ENCODE measurements at regions not wholly inside any gene's neighbourhood (a gene's known extent, or its start where the extent isn't known, plus 50 kb on each side); places are given as distances from the start of the nearest gene placed in this dataset.

GRCh38 chr15:100708916-100709315, 106.5 kb downstream of the ASB7 start:
- ATAC-seq (no peak), FAIRE-seq (no peak), DNase-seq (ENCODE audit: extremely low read depth in 1 of 4, low spot score in 3 of 4) (no peak)
- TF ChIP-seq ZBTB1 (CRISPR knock-in tag; IDR thresholded peaks at IDR 0.05; ENCODE audit: borderline replicate concordance, low read depth) (no peak), GATAD2B (IDR thresholded peaks at IDR 0.05; ENCODE audit: borderline replicate concordance) (no peak), SREBF2 (CRISPR knock-in tag; IDR thresholded peaks at IDR 0.05) (no peak), HNRNPH1 (optimal IDR thresholded peaks at IDR 0.05; ENCODE audit: low read depth, low read length) (no peak), ZNF253 (CRISPR knock-in tag; conservative IDR thresholded peaks at IDR 0.05) (no peak), LARP7 (IDR thresholded peaks at IDR 0.05) (no peak), TEAD1 (CRISPR knock-in tag; IDR thresholded peaks at IDR 0.05) (no peak), ZNF134 (CRISPR knock-in tag; conservative IDR thresholded peaks at IDR 0.05) (no peak), MEF2D (tag; conservative IDR thresholded peaks at IDR 0.05; ENCODE audit: low read depth) (no peak), HES1 (IDR thresholded peaks at IDR 0.05; ENCODE audit: low read depth) (no peak), XRCC5 (IDR thresholded peaks at IDR 0.05; ENCODE audit: low read depth, low read length) (no peak), MYNN (IDR thresholded peaks at IDR 0.05) (no peak), MYNN (CRISPR knock-in tag; IDR thresholded peaks at IDR 0.05) (no peak), MAFK (IDR thresholded peaks at IDR 0.05; ENCODE audit: low read length) (no peak), CEBPG (CRISPR knock-in tag; IDR thresholded peaks at IDR 0.05) (no peak), CEBPG (tag; conservative IDR thresholded peaks at IDR 0.05 in 1 of 2, IDR thresholded peaks at IDR 0.05 in 1 of 2) (no peak), TSC22D4 (tag; IDR thresholded peaks at IDR 0.05) (no peak)
- TF ChIP-seq, protein P1, sequence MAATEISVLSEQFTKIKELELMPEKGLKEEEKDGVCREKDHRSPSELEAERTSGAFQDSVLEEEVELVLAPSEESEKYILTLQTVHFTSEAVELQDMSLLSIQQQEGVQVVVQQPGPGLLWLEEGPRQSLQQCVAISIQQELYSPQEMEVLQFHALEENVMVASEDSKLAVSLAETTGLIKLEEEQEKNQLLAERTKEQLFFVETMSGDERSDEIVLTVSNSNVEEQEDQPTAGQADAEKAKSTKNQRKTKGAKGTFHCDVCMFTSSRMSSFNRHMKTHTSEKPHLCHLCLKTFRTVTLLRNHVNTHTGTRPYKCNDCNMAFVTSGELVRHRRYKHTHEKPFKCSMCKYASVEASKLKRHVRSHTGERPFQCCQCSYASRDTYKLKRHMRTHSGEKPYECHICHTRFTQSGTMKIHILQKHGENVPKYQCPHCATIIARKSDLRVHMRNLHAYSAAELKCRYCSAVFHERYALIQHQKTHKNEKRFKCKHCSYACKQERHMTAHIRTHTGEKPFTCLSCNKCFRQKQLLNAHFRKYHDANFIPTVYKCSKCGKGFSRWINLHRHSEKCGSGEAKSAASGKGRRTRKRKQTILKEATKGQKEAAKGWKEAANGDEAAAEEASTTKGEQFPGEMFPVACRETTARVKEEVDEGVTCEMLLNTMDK (IDR thresholded peaks at IDR 0.05; ENCODE audit: borderline replicate concordance, insufficient read depth, low read depth, low read length, poor library complexity, severe bottlenecking), result no peak
- peaks cover 4 to 31% of the 10 kb centered on the region in 2 experiments; a peak in 3 of 5 replicates for H3K27me3 ChIP-seq (ENCODE audit: control insufficient read depth in 2 of 2, insufficient read depth in 2 of 2, low read length in 2 of 2)
- no peaks in the 10 kb centered on the region for H3K9me3 ChIP-seq (replicated peaks; ENCODE audit: control insufficient read depth, insufficient read depth, low read depth, low read length)
- 0 out of 2 replicates have a peak, but pooled peaks cover 2% of the 10 kb centered on the region for H4K20me1 ChIP-seq (replicated peaks; ENCODE audit: control insufficient read depth, insufficient read depth, low read length)
- H3K9ac ChIP-seq (ENCODE audit: insufficient read depth in 1 of 2, low read depth in 2 of 2, low read length in 2 of 2), result no peak overlapping the region
- POLR2A ChIA-PET, result no interaction called here
- H3K4me3 ChIP-seq, result no peak overlapping the region
- intact Hi-C loops (cut with micrococcal nuclease) (no loop called here), in situ Hi-C loops (cut with MboI) (no loop called here)
- CTCF ChIA-PET (ENCODE audit: low intra/inter-chr PET ratio), result no interaction called here
- no peaks in the 10 kb centered on the region for H3K9me1 ChIP-seq (ENCODE audit: control insufficient read depth, insufficient read depth, low read length)
- BruUV-seq (replicated peaks), result no TSS peak
- 0% methylated on average over 3 of the region's 3 CpGs for WGBS (ENCODE audit: insufficient coverage, low coverage, missing lambda C conversion rate)
- no peak overlapping the region for H2AFZ ChIP-seq (ENCODE audit: low read depth, low read length)
- no peaks in the 10 kb centered on the region for H3K4me1 ChIP-seq (replicated peaks in 1 of 2; ENCODE audit: control insufficient read depth in 2 of 2, insufficient read depth in 2 of 2, low read length in 2 of 2)
- H3K36me3 ChIP-seq (ENCODE audit: control insufficient read depth, insufficient read depth, low read length), result no peaks in the 10 kb centered on the region
- H3K79me2 ChIP-seq (ENCODE audit: control insufficient read depth, insufficient read depth, low read length), result no peaks in the 10 kb centered on the region
- no peak overlapping the region for H3K4me2 ChIP-seq (ENCODE audit: insufficient read depth, low read length)
- H3K27ac ChIP-seq (ENCODE audit: extremely low read depth, low read depth, low read length), result no peak overlapping the region

Measured in K562 (cell line).